Activated naive CD4-positive, alpha-beta T cell (primary cell): ENCODE measurements at regions not wholly inside any gene's neighbourhood (a gene's known extent, or its start where the extent isn't known, plus 50 kb on each side); places are given as distances from the start of the nearest gene placed in this dataset.

Experiments
- DNase-seq, 4 experiments: peaks; one replicate each; lab custom pipeline; 2025; lab: John Stamatoyannopoulos, UW

DNA sequence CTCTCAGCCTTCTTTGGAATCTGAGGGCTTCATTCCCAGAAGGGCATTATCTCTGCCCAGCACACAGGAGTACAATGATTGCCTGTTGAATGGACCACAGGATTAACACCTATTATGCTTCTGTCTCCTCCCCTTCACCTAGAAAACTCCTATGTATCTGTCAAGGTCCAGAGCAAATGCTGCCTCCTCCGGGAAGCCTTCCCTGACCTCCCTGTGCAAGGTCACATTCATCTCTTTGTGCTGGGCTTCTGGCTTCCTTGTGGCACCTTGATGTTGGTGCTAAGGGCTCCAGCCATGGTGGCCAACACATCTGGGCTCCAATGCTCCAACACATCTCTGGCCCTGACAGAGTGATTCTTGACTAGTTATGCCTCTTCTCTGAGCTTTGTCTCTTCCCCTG is 49.9 kb upstream of the ATP2B2 start:
- DNase-seq: no peak

DNA sequence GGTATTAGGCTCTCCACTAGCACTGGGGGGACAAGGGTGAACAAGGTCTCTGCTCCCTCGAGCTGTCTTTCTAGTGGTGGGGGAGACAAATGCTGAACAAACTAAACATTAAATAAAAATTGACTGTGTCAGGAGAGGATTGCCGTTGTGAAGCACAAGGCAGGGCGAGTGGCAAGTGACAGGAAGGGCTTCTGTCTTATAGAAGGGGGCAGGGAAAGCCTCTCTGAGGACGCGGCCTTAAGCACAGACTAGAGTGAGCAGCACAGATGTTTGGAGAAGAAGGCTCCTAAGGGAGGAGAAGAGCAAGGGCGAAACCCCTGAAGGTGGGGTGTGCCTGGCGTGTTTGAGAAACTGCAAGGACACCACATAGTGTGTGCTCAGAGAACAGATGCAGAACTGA is 50.9 kb upstream of the ATP2B2 start:
- no peak for DNase-seq

DNA sequence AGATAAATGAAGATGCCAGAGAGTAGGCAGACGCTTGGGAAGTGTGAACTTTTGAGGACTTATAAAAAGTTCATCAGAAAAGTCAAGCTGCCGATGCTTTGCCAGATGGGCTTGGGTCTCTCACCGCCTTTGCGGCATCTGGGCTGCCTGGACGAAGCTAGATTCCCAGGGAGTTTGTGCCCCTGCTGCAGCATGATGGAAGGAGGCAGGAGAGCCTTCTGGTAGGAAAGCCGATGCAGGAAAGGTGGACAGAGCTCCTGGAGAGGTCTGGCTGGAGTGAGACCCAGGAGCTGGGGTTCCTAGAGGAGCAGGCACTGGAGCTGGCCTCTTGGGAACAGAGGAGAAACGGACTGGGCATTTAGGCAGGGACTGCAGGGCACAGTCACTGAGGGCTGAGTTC is 51.9 kb upstream of the ATP2B2 start:
- no peak for DNase-seq

DNA sequence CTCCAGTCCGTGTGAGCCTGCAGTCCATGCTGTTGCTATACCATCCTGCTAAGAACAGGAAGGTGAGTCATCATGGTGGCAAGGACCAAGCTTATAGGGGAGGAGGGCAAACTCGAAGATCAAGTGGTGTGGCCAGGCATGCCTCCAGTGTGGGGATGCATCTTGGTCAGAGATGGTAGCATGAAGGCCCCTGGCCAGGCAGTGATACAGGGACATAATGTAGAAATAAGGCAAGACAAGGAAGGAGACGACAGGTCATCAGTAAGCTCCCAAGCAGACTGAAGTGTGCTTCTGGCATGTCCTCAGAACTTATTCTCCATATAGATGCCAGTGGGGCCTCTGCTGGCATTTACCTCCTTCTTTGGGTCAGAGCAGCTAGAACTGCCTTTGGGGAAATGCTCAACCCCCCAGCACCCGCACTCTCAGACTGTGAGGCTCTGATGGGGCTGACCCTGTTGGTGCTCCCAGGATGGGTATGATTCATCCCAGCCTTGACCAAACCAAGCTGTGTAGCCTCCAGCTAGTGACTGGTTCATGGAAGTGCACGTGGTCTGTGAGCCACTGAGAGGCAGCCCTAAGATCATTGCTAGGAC is 52.5 kb upstream of the ATP2B2 start:
- no peak for DNase-seq

DNA sequence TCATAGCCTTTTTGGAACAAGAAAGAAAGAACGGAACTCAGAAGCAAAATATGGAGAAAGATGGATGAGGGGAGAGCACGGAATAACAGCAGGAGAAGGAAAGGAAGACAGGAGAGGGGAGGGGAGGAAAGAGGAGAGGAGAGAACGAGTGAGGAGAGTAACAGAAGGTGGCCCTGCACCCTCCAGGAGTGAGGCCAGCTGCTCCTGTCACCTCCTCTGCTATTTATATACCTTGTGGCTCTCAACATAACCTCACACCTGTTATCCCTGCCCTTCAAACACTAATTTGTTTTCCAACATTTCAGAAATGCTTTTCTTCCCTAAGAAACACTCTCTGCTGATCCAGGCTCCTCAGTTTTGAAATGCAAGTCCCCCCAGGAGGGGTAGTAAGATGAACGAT is 53.4 kb upstream of the ATP2B2 start:
- no peak for DNase-seq

DNA sequence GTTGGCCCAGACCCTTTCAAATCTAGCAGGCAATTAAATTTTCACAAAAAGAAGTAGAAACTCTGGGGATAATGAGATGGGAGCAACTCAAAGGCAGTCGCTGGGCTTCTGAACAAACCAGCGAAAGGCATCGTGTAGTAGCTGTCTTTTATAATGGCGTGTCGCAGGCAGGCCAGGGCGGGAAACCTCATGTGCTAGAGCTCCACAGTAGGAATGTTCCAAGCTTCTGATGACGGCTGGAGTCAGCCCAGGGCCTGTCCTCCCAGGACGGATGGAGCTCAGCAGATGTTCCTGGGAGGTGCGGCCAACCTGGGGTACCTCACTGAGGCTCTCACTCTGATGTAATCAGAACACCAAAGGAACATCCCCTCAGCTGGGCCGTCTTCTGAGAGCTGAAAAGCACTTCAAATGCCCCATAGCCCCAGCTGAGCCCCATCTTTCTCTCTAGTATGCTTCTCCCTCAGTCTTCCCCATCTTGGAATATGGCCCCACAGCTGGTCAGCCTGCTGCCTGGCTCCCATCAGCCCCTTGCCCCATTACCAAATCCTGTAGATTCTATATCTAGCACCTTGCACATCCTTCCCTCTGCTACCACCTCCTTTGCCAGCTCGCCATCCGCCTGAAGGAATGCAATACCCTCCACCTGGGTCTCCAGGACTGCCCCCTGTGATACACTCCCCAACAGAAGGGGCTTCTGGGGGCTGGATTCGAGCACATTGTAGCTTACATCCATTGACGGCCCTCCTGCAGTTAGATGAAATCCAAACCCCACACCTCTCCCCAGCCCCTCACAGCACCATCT is 54.9 kb upstream of the ATP2B2 start:
- no peak for DNase-seq

DNA sequence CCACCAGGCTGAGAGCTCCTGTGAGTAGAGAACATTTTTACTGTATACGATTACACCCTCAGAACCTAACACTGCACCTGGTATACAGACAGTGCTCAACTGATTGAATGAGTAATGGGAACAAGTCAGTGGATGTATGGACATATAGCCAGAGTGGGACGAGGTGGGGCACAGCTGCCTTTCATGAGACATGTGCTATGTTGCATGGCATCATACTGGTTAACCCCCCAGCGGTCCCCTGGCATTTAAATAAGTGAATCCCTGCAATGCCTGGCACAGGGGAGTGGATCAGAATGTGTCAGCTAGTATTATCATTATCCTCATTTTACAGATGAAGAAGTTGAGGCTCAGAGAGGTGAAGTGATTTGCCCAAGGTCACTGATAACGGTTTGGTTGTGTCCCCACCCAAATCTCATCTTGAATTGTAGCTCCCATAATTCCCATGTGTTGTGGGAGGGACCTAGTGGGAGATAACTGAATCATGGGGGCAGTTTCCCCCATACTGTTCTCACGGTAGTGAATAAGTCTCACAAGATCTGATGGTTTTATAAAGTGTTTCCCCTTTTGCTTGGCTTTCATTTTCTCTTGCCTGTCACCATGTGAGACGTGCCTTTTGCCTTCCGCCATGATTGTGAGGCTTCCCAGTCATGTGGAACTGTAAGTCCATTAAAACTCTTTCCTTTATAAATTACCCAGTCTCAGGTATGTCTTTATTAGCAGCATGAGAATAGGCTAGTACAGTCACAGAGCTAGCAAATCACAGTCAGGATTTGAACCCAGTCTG is 56.0 kb upstream of the ATP2B2 start:
- DNase-seq: no peak

DNA sequence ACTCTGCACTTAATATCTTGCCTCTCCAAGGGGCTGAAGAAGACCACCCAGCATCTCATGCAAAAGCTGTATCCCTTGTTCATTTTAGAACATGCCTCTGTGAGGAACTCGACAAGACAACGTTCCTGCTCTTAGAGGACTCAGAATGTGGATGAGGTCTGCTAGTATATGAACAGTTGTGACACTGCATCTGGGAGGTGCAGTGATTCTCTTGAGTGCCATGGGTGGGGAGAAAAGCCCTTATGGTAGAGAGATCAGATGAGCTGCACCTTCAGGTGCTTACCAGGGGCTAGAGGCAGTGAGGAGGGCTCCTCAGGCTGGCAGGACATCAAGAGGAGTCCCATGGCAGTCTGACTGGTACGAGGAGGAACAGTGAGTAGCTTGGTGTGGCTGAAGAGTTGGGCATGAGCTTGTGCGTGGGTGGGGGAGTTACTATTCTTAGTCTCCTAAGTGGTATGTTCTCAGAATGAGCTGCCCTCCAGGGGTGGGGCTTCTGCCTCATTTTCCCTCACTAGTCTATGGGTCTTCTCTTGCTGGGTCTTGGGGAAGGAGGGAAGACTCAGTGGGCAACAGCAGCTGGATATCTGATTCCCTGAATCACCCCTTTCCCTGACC is 56.7 kb upstream of the ATP2B2 start:
- DNase-seq: no peak

DNA sequence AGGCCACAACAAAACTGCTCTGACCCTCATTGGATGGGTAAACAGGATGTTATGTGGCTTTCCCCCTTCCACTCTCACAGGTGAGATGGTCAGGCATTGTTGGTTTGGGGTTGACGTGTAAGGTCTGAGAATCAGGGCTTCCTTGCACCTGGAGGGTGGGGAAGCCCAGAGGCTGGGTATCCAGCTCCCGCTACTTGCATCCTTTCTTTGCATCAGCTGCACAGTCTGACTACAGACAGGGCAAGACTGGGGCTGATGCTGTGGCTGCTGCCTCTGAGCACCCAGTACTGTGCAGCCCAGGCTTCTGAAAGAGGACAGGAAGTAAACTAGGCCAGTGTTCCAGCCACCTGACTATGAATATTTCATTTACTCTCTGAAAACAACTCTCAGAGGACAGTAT is 58.0 kb upstream of the ATP2B2 start:
- no peak for DNase-seq

DNA sequence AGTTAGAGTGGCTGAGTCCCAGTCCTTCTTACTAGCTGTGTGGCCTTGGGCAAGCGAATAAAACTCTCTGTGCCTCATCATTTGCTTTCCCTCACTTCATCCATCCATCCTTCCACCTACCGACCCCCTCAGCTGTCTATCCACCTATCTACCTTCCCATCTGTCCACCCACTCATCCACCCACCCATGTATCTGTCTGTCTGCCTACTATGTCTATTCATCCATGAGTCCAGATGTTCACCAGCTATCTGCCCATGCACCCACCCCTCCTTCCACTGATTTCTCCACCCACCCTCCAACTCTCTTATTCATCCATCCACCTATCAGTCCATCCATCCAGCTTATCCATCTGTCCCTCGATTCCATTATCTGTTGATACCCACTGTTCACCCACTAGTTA is 60.4 kb upstream of the ATP2B2 start:
- no peak for DNase-seq

DNA sequence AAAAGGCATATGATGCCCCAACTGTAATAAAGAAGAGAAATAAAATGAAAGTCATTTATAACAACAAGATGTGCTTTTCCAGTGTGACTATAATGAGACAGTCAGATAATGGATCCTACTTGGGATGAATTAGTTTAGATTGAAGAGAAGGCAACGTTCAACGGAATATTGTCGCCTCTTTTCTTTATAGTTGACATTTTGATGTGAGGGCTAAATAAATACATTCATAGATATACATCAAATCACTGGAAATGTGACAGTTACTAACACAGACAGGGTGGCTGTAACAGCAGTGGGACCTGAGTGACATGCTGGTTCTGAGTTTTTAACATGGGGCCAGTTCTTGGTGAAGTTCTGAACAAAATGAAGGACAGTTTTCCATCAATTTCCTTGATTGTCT is 61.1 kb upstream of the ATP2B2 start:
- no peak for DNase-seq

DNA sequence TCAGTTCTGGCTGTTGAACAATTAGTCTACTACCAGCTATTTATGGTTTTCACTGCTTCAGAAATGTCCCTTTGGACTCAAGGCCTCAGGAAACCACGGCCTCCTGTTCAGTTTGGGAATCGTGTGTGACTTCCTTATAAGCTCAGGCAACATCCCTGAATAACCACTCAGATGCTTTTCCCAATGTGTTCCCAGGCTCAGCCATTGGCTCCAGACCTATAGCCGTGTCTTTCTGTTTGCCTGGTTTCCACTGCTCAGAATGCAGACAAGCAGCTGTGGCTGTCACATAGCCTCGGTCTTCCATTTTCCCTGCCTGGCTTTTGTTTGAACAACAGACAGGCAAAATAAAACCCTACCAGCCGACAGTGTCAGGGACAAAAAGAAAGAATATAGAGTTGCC is 63.2 kb upstream of the ATP2B2 start:
- DNase-seq: no peak

DNA sequence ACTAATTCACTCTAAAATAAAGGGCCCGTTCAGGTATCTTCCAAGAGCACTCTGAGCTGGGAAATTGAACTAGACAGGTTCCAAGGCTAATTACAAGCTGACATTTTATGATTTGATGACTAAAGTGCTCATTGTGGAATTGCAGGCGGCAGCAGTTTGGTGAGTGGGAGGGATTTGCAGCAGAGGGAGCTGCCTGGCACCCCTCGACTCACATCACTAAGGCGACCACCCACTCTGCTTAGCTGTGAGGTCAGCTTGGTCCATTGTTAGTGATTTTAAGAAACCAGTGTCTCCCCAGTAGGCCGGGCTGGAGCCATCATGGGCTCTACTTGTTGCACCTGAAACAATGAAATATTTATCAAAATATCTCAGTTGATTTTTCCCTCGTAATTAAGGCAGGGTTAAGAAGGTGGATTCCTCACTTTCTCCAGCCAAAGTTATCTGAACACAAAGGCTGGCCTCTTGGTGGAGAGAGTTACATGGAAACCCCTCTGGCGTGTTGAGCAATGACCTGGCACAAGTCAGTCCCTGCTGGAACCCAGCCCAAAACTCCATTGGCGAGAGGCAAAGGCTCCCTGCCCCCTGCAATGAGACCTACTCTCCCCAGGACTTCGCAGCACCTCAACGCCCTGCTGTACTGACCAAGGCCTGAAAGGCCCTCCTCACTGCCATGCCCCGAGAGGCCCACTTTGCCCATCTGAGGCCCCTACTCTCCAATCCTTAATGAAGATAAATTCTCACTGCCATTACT is 65.0 kb upstream of the ATP2B2 start:
- no peak for DNase-seq

DNA sequence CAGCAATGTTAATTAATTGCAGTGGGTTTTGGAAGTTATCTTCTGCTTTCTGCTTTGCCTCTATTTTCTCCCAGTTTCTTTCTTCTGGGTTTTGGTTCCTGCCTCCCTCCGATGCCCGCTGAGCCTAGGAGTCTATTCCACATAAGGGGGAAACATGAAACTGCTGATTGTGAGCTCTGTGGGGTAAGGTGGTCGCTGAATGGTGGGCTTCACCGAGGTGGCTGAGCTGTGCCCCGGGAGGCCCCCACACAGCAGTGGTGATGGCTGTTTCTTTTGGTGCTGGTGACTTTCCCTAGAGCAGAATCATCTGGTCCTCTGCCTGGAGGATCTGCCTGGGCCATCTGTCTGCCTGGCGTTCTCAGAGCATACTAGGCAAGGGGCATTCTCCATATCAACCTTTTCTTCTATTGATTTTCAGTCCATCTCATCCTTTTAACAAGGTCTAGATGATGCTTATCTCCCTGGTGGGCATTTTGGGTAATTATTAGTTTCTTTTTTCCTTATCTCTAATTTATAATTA is 68.8 kb upstream of the ATP2B2 start:
- no peak for DNase-seq

DNA sequence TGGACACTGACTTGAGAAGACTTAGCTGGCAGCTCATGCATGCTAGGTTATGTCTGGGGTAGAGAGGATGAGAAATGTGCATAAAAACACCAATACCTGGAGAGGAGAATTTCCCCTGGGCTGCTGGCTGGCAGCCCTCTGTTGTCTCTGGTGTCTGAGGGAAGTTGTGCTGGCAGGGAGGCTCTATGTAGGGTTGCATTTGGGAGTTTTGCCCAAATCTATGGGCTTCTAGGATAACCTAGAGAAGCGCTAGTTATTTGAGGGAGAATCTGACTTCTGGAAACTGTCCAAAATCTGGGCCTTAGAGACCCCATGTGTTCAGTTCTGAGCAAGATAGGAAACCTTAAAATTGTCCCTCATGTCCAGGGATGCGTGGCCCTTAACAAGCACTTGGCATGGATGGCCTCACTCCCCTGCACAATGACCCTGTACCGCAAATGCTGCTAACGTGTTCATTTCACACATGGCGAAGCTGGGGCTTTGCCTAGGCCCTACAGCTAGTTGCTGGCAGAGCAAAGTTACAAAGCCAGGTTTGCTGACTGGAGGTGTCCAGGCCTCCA is 70.3 kb upstream of the ATP2B2 start:
- DNase-seq: no peak

DNA sequence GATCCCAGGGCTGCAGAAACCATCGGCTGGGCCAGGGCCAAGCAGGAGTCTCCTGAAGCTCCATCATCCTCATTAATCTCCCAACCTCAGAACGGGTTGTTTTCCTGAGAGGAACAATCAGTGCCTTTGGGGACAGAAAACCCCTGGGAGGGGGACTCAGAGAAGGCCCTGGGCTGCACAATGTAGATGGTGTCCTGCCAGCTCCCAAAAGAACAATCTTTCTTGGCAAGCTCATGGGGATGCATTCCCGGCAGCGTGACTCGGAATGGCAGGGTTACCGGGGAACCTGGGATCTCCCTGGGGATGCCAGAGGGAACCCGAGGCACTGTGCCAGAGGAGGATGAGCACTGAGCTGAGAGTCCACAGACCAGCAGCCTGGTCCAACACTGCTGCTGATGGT is 72.1 kb upstream of the ATP2B2 start:
- no peak for DNase-seq

DNA sequence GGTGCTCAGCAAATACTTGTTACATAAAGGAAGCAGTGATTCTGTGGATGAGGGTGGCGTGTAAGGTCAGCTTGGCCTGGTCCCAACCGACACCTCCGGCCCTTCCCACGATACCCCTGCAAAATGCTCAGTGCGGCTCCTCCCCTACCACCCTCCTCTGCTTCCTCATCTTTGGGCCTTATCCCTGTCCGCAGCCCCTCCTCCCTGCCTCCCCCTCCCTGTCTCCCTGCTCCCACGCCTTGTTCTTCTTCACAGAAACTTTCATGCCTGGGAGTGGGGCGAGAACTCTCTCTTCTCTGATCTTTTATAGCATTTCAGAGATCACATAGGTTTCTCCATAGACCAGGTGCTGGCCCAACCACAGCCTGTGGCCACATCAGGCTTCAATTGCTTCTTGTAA is 75.0 kb upstream of the ATP2B2 start:
- DNase-seq: no peak

DNA sequence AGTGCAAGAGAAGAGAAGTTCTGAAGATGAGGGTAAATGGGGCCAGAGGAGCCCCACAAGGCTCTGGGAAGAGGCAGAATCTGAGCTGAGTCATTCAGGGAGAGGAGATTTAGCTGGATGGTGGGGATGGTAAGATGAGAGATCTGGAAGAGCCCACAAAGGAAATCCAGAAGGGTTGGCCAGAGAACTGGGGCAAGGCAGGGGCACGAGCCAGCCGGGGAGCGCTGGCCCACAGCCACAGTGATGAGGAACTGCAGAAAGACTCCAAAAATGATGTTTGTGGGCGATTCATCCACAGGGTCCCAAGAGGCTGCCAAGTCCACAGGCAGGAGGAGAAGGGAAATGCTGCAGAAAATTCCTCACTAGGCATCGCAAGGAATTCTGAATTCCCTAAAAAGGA is 75.9 kb upstream of the ATP2B2 start:
- DNase-seq: no peak

DNA sequence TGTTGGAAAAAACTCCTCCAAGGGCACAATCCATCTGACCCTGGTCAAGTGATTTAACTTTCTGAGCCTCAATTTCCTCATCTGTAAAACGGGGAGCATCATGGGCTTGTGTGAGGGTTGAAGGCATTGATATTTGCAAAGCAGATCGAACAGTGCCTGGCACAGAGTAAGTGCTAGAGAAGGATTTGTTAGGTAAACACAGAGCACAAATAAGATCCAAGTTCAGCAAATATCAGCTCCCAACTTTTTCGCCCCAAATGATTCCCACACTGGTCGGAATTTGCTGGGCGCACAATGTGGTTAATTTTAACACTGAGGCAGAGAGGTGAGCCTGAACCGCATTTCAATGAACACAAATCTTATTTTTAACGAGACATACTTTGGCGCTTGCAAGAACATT is 76.3 kb upstream of the ATP2B2 start:
- DNase-seq: no peak

DNA sequence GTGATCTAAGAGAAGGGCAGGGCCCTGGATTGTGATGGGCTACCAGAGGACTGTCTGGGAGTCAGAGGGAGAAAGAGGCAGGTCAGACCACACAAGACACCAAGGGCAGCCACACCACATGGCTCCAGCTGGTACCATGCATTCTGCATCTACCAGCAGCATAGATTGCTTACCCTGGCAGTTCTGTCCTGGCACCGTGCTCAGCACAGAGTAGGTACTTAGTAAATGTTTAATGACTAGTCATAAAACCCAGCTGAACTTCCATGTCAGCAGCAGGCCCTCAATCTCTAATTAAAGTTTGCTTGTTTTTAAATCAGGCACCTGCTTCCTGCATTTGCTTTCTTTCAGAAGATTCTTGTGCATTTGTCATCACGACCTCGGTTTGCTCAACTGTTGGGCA is 77.3 kb upstream of the ATP2B2 start:
- DNase-seq: no peak
